ENCODE measurements at regions not wholly inside any gene's neighbourhood (a gene's known extent, or its start where the extent isn't known, plus 50 kb on each side); places are given as distances from the start of the nearest gene placed in this dataset.

DNA sequence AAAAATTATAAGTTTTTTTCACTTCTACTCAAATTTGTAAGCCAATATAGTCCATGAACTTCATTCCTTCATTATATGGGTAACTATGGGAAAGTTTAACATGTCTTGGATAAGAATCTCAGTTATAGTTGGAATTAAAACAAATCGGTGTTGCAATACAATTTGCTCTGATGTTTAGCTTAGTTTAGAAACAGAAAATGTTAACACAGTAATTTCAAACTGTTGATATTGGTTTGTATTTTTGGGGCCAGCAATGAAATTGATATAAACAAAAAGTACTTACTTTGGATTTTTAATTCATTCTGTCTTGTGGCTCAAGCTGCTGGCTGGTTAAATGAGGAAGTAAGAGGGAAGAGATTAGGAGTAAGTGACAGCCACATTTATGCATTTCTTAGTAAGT, 368.5 kb upstream of the NT5C1B start:
- no peak overlapping the region for H4K8ac ChIP-seq (ENCODE audit: low read depth in 2 of 2, low read length in 2 of 2)
- H3K4me2 ChIP-seq (ENCODE audit: low read depth, low read length), result no peak overlapping the region; the same call in 1 of the 2 replicates
- H4K91ac ChIP-seq (ENCODE audit: insufficient read depth, low read depth, low read length), result no peak overlapping the region
- ATAC-seq (ENCODE audit: low read depth) (peak; percentile 72), DNase-seq (peak; percentile 72)
- no peak overlapping the region for H2BK15ac ChIP-seq (ENCODE audit: low read depth, low read length)
- WGBS, 2 experiments (ENCODE audit: extremely low coverage in 2 of 2, insufficient read length in 1 of 2), result no CpG with 5 or more reads among the region's 1 CpG
- in situ Hi-C loops (cut with MboI; ENCODE audit: low sequenced_read_pairs), result no loop called here
- H2BK20ac ChIP-seq (ENCODE audit: low read depth, low read length), result no peak overlapping the region
- no peak overlapping the region for H3K9ac ChIP-seq (ENCODE audit: low read depth, low read length)
- H3K9me3 ChIP-seq (ENCODE audit: control insufficient read depth, insufficient read depth, low read length), result no peaks in the 10 kb centered on the region
- BruUV-seq (replicated peaks), result no TSS peak
- no peak overlapping the region for H2BK5ac ChIP-seq (ENCODE audit: low read depth, low read length, poor library complexity, severe bottlenecking)
- H2AK5ac ChIP-seq (ENCODE audit: low read depth, low read length), result no peak overlapping the region
- no peak overlapping the region for H2AFZ ChIP-seq (replicated peaks; ENCODE audit: low read length, poor library complexity)
- intact Hi-C loops (cut with micrococcal nuclease), result no loop called here
- no peaks in the 10 kb centered on the region for H3K79me1 ChIP-seq (ENCODE audit: low read depth in 1 of 2, low read length in 2 of 2)
- no peaks in the 10 kb centered on the region for H4K20me1 ChIP-seq (ENCODE audit: insufficient read depth, low read length)
- TF ChIP-seq SMC3 (IDR thresholded peaks at IDR 0.05; ENCODE audit: low read depth, low read length) (no peak), MAZ (IDR thresholded peaks at IDR 0.05; ENCODE audit: borderline replicate concordance, low read depth, low read length) (no peak), POLR2A (IDR thresholded peaks at IDR 0.05; ENCODE audit: low read depth, low read length) (no peak), CEBPB (IDR thresholded peaks at IDR 0.05; ENCODE audit: low read depth, low read length) (peak; percentile 62)
- dilution Hi-C loops (cut with HindIII; ENCODE audit: low sequenced_read_pairs, unreplicated experiment), result no loop called here
- H3K27ac ChIP-seq (ENCODE audit: insufficient read depth, low read length), result no peak overlapping the region
- peaks cover 1% of the 10 kb centered on the region; the same call in 1 of the 2 replicates for H3K4me1 ChIP-seq (ENCODE audit: control insufficient read depth, insufficient read depth, low read length)
- no peak overlapping the region for H3K4me3 ChIP-seq (ENCODE audit: insufficient read depth, low read depth, low read length)
- H3K36me3 ChIP-seq (ENCODE audit: control insufficient read depth, insufficient read depth, low read length), result no peaks in the 10 kb centered on the region
- H3K27me3 ChIP-seq (ENCODE audit: control insufficient read depth, insufficient read depth, low read length), result no peaks in the 10 kb centered on the region
- no peak overlapping the region for H3K23ac ChIP-seq (ENCODE audit: low read depth, low read length)
- H3K18ac ChIP-seq (ENCODE audit: low read depth, low read length), result no peak overlapping the region
- no peak overlapping the region for H2AK9ac ChIP-seq (replicated peaks; ENCODE audit: low read depth, low read length, poor library complexity)
- no peak overlapping the region for H3K14ac ChIP-seq (replicated peaks; ENCODE audit: low read depth, low read length)
- no peak overlapping the region for H2BK120ac ChIP-seq (ENCODE audit: low read depth, low read length)
- no peak overlapping the region for H3K56ac ChIP-seq (ENCODE audit: extremely low read depth, insufficient read depth, low read length)
- no peak overlapping the region for H3K4ac ChIP-seq (ENCODE audit: low read depth, low read length)
- H4K5ac ChIP-seq (ENCODE audit: low read depth, low read length), result no peak overlapping the region
- H3K9me1 ChIP-seq (ENCODE audit: insufficient read depth, low read length), result no peaks in the 10 kb centered on the region; the same call in 1 of the 2 replicates
- ChIA-PET POLR2A (ENCODE audit: unreplicated experiment) (no interaction called here), CTCF (interaction anchor here (0.7 kb wide), 1 partner anchor 11 kb away, joined by 3 read pairs; no protein-coding TSS in a partner anchor)

All from IMR-90 (cell line).